ENCODE measurements at regions not wholly inside any gene's neighbourhood (a gene's known extent, or its start where the extent isn't known, plus 50 kb on each side); places are given as distances from the start of the nearest gene placed in this dataset.

- TF ChIP-seq CTCF (IDR thresholded peaks at IDR 0.05; ENCODE audit: low read length) (no peak), EZH2 (IDR thresholded peaks at IDR 0.05; ENCODE audit: borderline replicate concordance, low read length) (no peak)
These were observed 348.9 kb downstream of the RND3 start for GRCh38 chr2:150138587-150138986.
